ENCODE measurements at regions not wholly inside any gene's neighbourhood (a gene's known extent, or its start where the extent isn't known, plus 50 kb on each side); places are given as distances from the start of the nearest gene placed in this dataset.

DNA sequence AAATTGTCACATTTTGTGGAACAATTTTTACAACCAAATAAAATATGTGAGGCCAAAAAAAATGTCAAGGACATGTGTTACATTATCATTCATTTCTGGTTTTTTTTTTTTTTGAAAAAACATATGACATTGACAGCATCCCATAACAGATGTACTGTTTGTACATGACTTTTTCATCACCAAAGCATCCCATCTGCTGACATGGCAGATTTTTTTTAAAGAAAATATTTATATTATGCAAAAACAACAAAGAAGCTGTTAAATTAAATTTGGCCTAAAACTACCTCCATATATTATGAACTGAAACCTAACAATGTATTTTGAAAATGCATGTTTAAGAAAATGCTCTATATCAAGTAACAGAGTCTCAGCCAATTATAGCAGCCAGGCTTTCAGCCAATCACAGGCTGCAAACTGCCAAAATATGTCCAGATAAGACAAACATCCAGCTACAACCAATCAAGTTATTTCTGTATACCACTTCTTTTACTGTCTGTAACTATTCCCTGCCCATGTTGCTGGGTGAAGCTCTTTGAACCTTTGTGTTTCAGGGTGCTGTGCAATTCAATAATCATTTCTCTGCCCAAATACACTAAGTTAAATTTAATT, 1111.8 kb downstream of the GRM8 start (continued):
- TF ChIP-seq, protein P1, sequence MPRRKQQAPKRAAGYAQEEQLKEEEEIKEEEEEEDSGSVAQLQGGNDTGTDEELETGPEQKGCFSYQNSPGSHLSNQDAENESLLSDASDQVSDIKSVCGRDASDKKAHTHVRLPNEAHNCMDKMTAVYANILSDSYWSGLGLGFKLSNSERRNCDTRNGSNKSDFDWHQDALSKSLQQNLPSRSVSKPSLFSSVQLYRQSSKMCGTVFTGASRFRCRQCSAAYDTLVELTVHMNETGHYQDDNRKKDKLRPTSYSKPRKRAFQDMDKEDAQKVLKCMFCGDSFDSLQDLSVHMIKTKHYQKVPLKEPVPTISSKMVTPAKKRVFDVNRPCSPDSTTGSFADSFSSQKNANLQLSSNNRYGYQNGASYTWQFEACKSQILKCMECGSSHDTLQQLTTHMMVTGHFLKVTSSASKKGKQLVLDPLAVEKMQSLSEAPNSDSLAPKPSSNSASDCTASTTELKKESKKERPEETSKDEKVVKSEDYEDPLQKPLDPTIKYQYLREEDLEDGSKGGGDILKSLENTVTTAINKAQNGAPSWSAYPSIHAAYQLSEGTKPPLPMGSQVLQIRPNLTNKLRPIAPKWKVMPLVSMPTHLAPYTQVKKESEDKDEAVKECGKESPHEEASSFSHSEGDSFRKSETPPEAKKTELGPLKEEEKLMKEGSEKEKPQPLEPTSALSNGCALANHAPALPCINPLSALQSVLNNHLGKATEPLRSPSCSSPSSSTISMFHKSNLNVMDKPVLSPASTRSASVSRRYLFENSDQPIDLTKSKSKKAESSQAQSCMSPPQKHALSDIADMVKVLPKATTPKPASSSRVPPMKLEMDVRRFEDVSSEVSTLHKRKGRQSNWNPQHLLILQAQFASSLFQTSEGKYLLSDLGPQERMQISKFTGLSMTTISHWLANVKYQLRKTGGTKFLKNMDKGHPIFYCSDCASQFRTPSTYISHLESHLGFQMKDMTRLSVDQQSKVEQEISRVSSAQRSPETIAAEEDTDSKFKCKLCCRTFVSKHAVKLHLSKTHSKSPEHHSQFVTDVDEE (CRISPR knock-in tag; IDR thresholded peaks at IDR 0.05) = no peak
- TF ChIP-seq ESRRG (CRISPR knock-in tag; IDR thresholded peaks at IDR 0.05) (no peak), ZNF8 (CRISPR knock-in tag; IDR thresholded peaks at IDR 0.05) (no peak)

DNA sequence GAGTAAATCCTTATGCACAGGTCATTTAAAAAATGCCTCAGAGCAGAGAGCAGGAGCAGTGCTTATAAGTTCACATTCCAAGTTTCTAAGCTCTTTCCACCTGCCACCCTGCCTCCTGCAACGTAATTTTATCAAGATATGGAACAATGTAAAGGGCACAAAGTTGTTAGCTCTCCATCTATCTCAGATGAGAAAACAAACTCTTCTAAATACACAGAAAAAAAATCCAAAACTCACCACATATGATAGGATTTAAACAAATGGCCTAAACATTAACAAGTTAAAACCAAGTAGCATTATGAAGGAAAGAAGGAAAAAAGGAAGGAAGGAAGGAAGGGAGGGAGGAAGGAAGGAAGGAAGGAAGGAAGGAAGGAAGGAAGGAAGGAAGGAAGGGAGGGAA, 1132.8 kb downstream of the GRM8 start:
- TF ChIP-seq, protein P2, sequence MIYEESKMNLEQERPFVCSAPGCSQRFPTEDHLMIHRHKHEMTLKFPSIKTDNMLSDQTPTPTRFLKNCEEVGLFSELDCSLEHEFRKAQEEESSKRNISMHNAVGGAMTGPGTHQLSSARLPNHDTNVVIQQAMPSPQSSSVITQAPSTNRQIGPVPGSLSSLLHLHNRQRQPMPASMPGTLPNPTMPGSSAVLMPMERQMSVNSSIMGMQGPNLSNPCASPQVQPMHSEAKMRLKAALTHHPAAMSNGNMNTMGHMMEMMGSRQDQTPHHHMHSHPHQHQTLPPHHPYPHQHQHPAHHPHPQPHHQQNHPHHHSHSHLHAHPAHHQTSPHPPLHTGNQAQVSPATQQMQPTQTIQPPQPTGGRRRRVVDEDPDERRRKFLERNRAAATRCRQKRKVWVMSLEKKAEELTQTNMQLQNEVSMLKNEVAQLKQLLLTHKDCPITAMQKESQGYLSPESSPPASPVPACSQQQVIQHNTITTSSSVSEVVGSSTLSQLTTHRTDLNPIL (CRISPR knock-in tag; IDR thresholded peaks at IDR 0.05; ENCODE audit: low read depth) = no peak
- TF ChIP-seq ISL1 (CRISPR knock-in tag; IDR thresholded peaks at IDR 0.05) (no peak), PPARA (CRISPR knock-in tag; IDR thresholded peaks at IDR 0.05; ENCODE audit: borderline replicate concordance) (no peak), RARB (CRISPR knock-in tag; IDR thresholded peaks at IDR 0.05) (no peak)
- no peak for ATAC-seq

DNA sequence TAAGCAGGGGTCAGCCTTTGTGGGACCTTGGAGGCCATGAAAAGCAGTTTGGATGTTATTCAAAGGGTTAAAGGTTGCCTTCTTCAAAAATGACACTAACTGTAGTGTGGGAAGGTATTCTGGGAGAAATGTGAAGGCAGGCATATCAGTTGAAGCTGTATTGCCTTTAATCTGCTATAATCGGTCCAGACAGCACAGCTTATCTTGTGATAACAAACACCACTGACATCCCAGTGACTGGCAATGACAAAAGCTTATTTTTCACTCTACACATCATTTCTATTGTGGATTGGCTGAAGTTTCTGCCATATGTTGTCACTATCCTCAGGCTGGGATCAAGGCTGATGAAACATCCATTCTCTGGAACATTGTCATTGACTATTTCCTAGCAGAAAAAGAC, 1149.2 kb downstream of the GRM8 start:
- TF ChIP-seq, protein P3, sequence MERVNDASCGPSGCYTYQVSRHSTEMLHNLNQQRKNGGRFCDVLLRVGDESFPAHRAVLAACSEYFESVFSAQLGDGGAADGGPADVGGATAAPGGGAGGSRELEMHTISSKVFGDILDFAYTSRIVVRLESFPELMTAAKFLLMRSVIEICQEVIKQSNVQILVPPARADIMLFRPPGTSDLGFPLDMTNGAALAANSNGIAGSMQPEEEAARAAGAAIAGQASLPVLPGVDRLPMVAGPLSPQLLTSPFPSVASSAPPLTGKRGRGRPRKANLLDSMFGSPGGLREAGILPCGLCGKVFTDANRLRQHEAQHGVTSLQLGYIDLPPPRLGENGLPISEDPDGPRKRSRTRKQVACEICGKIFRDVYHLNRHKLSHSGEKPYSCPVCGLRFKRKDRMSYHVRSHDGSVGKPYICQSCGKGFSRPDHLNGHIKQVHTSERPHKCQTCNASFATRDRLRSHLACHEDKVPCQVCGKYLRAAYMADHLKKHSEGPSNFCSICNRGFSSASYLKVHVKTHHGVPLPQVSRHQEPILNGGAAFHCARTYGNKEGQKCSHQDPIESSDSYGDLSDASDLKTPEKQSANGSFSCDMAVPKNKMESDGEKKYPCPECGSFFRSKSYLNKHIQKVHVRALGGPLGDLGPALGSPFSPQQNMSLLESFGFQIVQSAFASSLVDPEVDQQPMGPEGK (CRISPR knock-in tag; IDR thresholded peaks at IDR 0.05; ENCODE audit: borderline replicate concordance) = no peak
- TF ChIP-seq RARB (CRISPR knock-in tag; IDR thresholded peaks at IDR 0.05) = no peak
- ATAC-seq = no peak

DNA sequence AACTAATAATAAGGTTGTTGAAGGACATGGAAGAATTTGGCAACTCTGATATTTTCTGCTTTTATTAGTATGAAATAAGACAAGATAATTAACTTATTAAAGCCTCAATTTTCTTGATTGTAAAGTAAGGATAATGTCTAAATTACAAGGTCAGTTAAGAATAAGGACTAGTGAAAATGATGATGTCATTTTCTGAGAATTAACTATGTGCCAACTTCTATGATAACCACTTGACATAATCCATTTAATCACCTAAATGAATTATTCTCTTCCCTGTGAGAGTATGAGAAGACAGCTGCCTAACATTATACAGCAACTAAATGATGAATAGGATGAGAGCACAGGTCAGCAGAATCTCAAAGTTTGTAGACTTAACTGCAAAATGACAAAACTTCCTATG, 1153.4 kb upstream of the POT1 start:
- ATAC-seq = no peak
- TF ChIP-seq ZNF70 (CRISPR knock-in tag; IDR thresholded peaks at IDR 0.05) (no peak), ZFP3 (CRISPR knock-in tag; IDR thresholded peaks at IDR 0.05) (0 out of 2 replicates have a peak, but pooled peaks have one; percentile 27), ISL1 (CRISPR knock-in tag; IDR thresholded peaks at IDR 0.05) (peak; percentile 58)

DNA sequence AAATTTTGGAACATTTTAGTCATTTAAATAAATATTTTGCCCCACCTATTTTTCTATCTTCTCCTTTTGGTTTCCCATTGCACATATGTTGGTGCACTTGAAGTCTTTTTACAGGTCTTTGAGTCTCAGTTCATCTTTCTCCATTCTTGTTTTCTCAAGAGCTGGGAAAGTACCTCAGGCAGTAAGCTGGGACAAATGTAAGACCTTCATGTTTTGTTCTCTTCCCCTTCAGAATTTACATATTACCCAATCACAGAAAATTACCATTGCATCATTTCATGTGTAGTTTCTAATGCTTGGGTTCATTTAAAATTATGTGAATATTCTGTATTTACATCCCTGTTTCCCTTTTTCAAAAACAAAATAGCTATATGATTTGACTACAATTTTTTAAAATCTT, 1150.0 kb upstream of the POT1 start:
- TF ChIP-seq ZFP30 (CRISPR knock-in tag; IDR thresholded peaks at IDR 0.05) (no peak), ZNF8 (CRISPR knock-in tag; IDR thresholded peaks at IDR 0.05) (no peak), SNAI2 (CRISPR knock-in tag; IDR thresholded peaks at IDR 0.05) (no peak), ZFP3 (CRISPR knock-in tag; IDR thresholded peaks at IDR 0.05) (no peak), ESRRG (CRISPR knock-in tag; IDR thresholded peaks at IDR 0.05) (no peak)
- TF ChIP-seq, protein P1 (CRISPR knock-in tag; IDR thresholded peaks at IDR 0.05) = no peak
- no peak for ATAC-seq

DNA sequence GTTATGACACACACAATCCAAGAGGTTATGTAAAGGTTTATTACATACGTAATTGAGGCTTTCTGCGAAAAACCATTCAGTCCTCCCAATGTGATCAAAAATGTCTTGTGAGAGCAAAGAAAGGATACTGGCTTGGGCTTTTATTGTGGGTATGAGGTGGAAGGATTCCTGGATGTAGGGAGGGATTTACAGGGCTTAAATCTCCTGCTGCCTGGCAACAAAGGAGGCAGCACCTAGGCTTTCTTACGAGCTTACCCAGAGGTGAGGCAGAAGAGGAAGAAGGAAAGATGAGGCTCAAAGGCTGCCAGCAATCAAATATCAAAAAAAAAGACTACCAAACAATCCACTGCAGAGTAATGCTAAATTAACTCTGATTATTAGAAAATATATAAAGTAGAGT, 1149.5 kb upstream of the POT1 start:
- no peak for ATAC-seq
- TF ChIP-seq RARB (CRISPR knock-in tag; IDR thresholded peaks at IDR 0.05) (no peak), ZNF565 (CRISPR knock-in tag; conservative IDR thresholded peaks at IDR 0.05; ENCODE audit: low read depth) (no peak), ZC3H10 (CRISPR knock-in tag; IDR thresholded peaks at IDR 0.05) (no peak), ESRRG (CRISPR knock-in tag; IDR thresholded peaks at IDR 0.05) (no peak), ZNF70 (CRISPR knock-in tag; IDR thresholded peaks at IDR 0.05) (no peak), OSR1 (CRISPR knock-in tag; IDR thresholded peaks at IDR 0.05) (no peak), TOX (CRISPR knock-in tag; IDR thresholded peaks at IDR 0.05; ENCODE audit: borderline replicate concordance) (no peak), ISL1 (CRISPR knock-in tag; IDR thresholded peaks at IDR 0.05) (no peak), TCF4 (CRISPR knock-in tag; IDR thresholded peaks at IDR 0.05; ENCODE audit: borderline replicate concordance) (no peak), ARNTL (CRISPR knock-in tag; IDR thresholded peaks at IDR 0.05; ENCODE audit: borderline replicate concordance, low read depth) (no peak)
- TF ChIP-seq, protein P4, sequence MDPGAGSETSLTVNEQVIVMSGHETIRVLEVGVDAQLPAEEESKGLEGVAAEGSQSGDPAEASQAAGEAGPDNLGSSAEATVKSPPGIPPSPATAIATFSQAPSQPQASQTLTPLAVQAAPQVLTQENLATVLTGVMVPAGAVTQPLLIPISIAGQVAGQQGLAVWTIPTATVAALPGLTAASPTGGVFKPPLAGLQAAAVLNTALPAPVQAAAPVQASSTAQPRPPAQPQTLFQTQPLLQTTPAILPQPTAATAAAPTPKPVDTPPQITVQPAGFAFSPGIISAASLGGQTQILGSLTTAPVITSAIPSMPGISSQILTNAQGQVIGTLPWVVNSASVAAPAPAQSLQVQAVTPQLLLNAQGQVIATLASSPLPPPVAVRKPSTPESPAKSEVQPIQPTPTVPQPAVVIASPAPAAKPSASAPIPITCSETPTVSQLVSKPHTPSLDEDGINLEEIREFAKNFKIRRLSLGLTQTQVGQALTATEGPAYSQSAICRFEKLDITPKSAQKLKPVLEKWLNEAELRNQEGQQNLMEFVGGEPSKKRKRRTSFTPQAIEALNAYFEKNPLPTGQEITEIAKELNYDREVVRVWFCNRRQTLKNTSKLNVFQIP (CRISPR knock-in tag; IDR thresholded peaks at IDR 0.05; ENCODE audit: borderline replicate concordance, low read depth) = no peak
- TF ChIP-seq, protein P1 (CRISPR knock-in tag; IDR thresholded peaks at IDR 0.05) = no peak
